ENCODE measurements at regions not wholly inside any gene's neighbourhood (a gene's known extent, or its start where the extent isn't known, plus 50 kb on each side); places are given as distances from the start of the nearest gene placed in this dataset.
"Not testable (repeated sequence)": the region's sequence is repeated elsewhere in the genome, so short reads cannot be mapped to it uniquely, and the experiment has no call there.

- H3K4me3 Mint-ChIP-seq (ENCODE audit: unreplicated experiment); H3K4me3 ChIP-seq (ENCODE audit: low read depth, low read length); BruUV-seq (replicated peaks); H3K36me3 Mint-ChIP-seq (ENCODE audit: insufficient read depth, unreplicated experiment); H3K27me3 ChIP-seq (replicated peaks; ENCODE audit: control insufficient read depth, insufficient read depth, low read length); H3K4me1 Mint-ChIP-seq (ENCODE audit: low read depth, unreplicated experiment); H3K36me3 ChIP-seq (ENCODE audit: control insufficient read depth, insufficient read depth, low read length); CTCF ChIA-PET; intact Hi-C loops (cut with micrococcal nuclease; ENCODE audit: unreplicated experiment); POLR2A ChIA-PET; H3K27me3 Mint-ChIP-seq (ENCODE audit: insufficient read depth, unreplicated experiment); H3K9me3 ChIP-seq; H3K27ac Mint-ChIP-seq (ENCODE audit: unreplicated experiment); DNase-seq; H3K9me3 Mint-ChIP-seq (ENCODE audit: unreplicated experiment); H3K4me1 ChIP-seq: not testable (repeated sequence)
These were observed 77.6 kb upstream of the ADORA2B start for GRCh38 chr17:15867331-15867730.

- H3K4me1 Mint-ChIP-seq (ENCODE audit: low read depth, unreplicated experiment); H3K9me3 Mint-ChIP-seq (ENCODE audit: unreplicated experiment); H3K27me3 ChIP-seq (replicated peaks; ENCODE audit: control insufficient read depth, insufficient read depth, low read length); H3K4me3 ChIP-seq (ENCODE audit: low read depth, low read length); H3K4me1 ChIP-seq; H3K27me3 Mint-ChIP-seq (ENCODE audit: insufficient read depth, unreplicated experiment); H3K36me3 ChIP-seq (ENCODE audit: control insufficient read depth, insufficient read depth, low read length); BruUV-seq (replicated peaks); H3K36me3 Mint-ChIP-seq (ENCODE audit: insufficient read depth, unreplicated experiment); DNase-seq; H3K27ac Mint-ChIP-seq (ENCODE audit: unreplicated experiment); CTCF ChIA-PET; POLR2A ChIA-PET; H3K9me3 ChIP-seq; intact Hi-C loops (cut with micrococcal nuclease; ENCODE audit: unreplicated experiment); H3K4me3 Mint-ChIP-seq (ENCODE audit: unreplicated experiment): not testable (repeated sequence)
These were observed 75.1 kb upstream of the ADORA2B start for GRCh38 chr17:15869868-15870267.

- CTCF ChIA-PET; H3K4me3 Mint-ChIP-seq (ENCODE audit: unreplicated experiment); H3K9me3 ChIP-seq; POLR2A ChIA-PET; H3K4me1 ChIP-seq; H3K27me3 ChIP-seq (replicated peaks; ENCODE audit: control insufficient read depth, insufficient read depth, low read length); H3K36me3 ChIP-seq (ENCODE audit: control insufficient read depth, insufficient read depth, low read length); H3K27ac Mint-ChIP-seq (ENCODE audit: unreplicated experiment); H3K4me1 Mint-ChIP-seq (ENCODE audit: low read depth, unreplicated experiment); H3K27me3 Mint-ChIP-seq (ENCODE audit: insufficient read depth, unreplicated experiment); H3K36me3 Mint-ChIP-seq (ENCODE audit: insufficient read depth, unreplicated experiment); H3K9me3 Mint-ChIP-seq (ENCODE audit: unreplicated experiment); DNase-seq; intact Hi-C loops (cut with micrococcal nuclease; ENCODE audit: unreplicated experiment); BruUV-seq (replicated peaks); H3K4me3 ChIP-seq (ENCODE audit: low read depth, low read length): not testable (repeated sequence)
These were observed 72.3 kb upstream of the ADORA2B start for GRCh38 chr17:15872677-15873076.

GRCh38 chr17:15877882-15878500, 66.9 kb upstream of the ADORA2B start:
- H3K36me3 Mint-ChIP-seq (ENCODE audit: insufficient read depth, unreplicated experiment); POLR2A ChIA-PET; DNase-seq; BruUV-seq (replicated peaks); CTCF ChIA-PET; H3K9me3 ChIP-seq; H3K4me1 ChIP-seq; H3K9me3 Mint-ChIP-seq (ENCODE audit: unreplicated experiment); H3K4me1 Mint-ChIP-seq (ENCODE audit: low read depth, unreplicated experiment); H3K36me3 ChIP-seq (ENCODE audit: control insufficient read depth, insufficient read depth, low read length); H3K27me3 Mint-ChIP-seq (ENCODE audit: insufficient read depth, unreplicated experiment); H3K27ac Mint-ChIP-seq (ENCODE audit: unreplicated experiment); intact Hi-C loops (cut with micrococcal nuclease; ENCODE audit: unreplicated experiment); H3K27me3 ChIP-seq (replicated peaks; ENCODE audit: control insufficient read depth, insufficient read depth, low read length); H3K4me3 ChIP-seq (ENCODE audit: low read depth, low read length); H3K4me3 Mint-ChIP-seq (ENCODE audit: unreplicated experiment): not testable (repeated sequence)

GRCh38 chr17:15882058-15882720, 62.7 kb upstream of the ADORA2B start:
- Mint-ChIP-seq H3K9me3 (ENCODE audit: unreplicated experiment) (no peaks in the 10 kb centered on the region), H3K36me3 (ENCODE audit: insufficient read depth, unreplicated experiment) (no peaks in the 10 kb centered on the region), H3K4me3 (ENCODE audit: unreplicated experiment) (no peak overlapping the region), H3K4me1 (ENCODE audit: low read depth, unreplicated experiment) (no peaks in the 10 kb centered on the region), H3K27me3 (ENCODE audit: insufficient read depth, unreplicated experiment) (no peaks in the 10 kb centered on the region), H3K27ac (ENCODE audit: unreplicated experiment) (no peak overlapping the region)
- CTCF ChIA-PET: no interaction called here
- TF ChIP-seq CTCF (IDR thresholded peaks at IDR 0.05; ENCODE audit: insufficient read depth in 1 of 2, low read depth in 1 of 2, low read length in 1 of 2, severe bottlenecking in 1 of 2, unreplicated experiment in 1 of 2): peak in 1 of 2 experiments; percentile 10
- BruUV-seq (replicated peaks): no TSS peak
- POLR2A ChIA-PET: no interaction called here
- no peaks in the 10 kb centered on the region for H3K4me1 ChIP-seq
- DNase-seq: peak in 1 of 2 experiments; percentile 13
- H3K4me3 ChIP-seq (ENCODE audit: low read depth, low read length): no peak overlapping the region
- H3K36me3 ChIP-seq (ENCODE audit: control insufficient read depth, insufficient read depth, low read length): no peaks in the 10 kb centered on the region
- intact Hi-C loops (cut with micrococcal nuclease; ENCODE audit: unreplicated experiment): no loop called here
- H3K9me3 ChIP-seq: no peaks in the 10 kb centered on the region
- no peaks in the 10 kb centered on the region for H3K27me3 ChIP-seq (replicated peaks; ENCODE audit: control insufficient read depth, insufficient read depth, low read length)

All from Caco-2 (cell line).